GM12873 (cell line): ENCODE measurements at regions not wholly inside any gene's neighbourhood (a gene's known extent, or its start where the extent isn't known, plus 50 kb on each side); places are given as distances from the start of the nearest gene placed in this dataset.

Source experiments
- CTCF ChIP-seq: IDR thresholded peaks from 2 replicates; pipeline ENCODE4 v1.5.1; 2012; ENCODE audit warnings: low read depth, mild to moderate bottlenecking, moderate library complexity, low read length, control low read depth; ENCODE audit not compliant: insufficient read depth; ENCODE audit errors: missing control alignments

- no peak for TF ChIP-seq CTCF
These were observed 899.2 kb downstream of the NCAM2 start for GRCh38 chr21:21897275-21897883.

GRCh38 chr21:21898801-21899200, 900.6 kb downstream of the NCAM2 start:
- no peak for TF ChIP-seq CTCF

- TF ChIP-seq CTCF, result no peak
These were observed 909.1 kb downstream of the NCAM2 start for GRCh38 chr21:21907271-21907670.

- TF ChIP-seq CTCF, result no peak
These were observed 917.6 kb downstream of the NCAM2 start for GRCh38 chr21:21915816-21916215.

GRCh38 chr21:21921410-21922232, 923.4 kb downstream of the NCAM2 start:
- peak; percentile 16 for TF ChIP-seq CTCF

GRCh38 chr21:21929226-21929625, 931.0 kb downstream of the NCAM2 start:
- no peak for TF ChIP-seq CTCF

GRCh38 chr21:21929789-21930188, 931.6 kb downstream of the NCAM2 start:
- TF ChIP-seq CTCF, result no peak
